ENCODE measurements at regions not wholly inside any gene's neighbourhood (a gene's known extent, or its start where the extent isn't known, plus 50 kb on each side); places are given as distances from the start of the nearest gene placed in this dataset.

GRCh38 chr6:81999826-82000225 is 247.3 kb upstream of the TENT5A start:
- no peak for TF ChIP-seq CTCF (IDR thresholded peaks at IDR 0.05; ENCODE audit: insufficient read depth, low read depth, low read length)
- DNase-seq (ENCODE audit: low read depth) = no peak
- H3K27me3 ChIP-seq (ENCODE audit: control insufficient read depth, insufficient read depth, low read length) = no peaks in the 10 kb centered on the region
- POLR2A ChIA-PET = no interaction called here
- CTCF ChIA-PET = interaction anchor here (1.3 to 1.4 kb wide), 2 partner anchors 178 to 246 kb away, joined by 3 to 5 read pairs; no protein-coding TSS in a partner anchor
- no peaks in the 10 kb centered on the region for H3K36me3 ChIP-seq (ENCODE audit: control insufficient read depth, insufficient read depth, low read length)
- no peak overlapping the region for H3K4me3 ChIP-seq (ENCODE audit: low read depth, low read length)

GRCh38 chr6:81999270-81999669 is 246.8 kb upstream of the TENT5A start:
- Histone ChIP-seq H3K36me3 (ENCODE audit: control insufficient read depth, insufficient read depth, low read length) (no peaks in the 10 kb centered on the region), H3K4me3 (ENCODE audit: low read depth, low read length) (no peak overlapping the region), H3K27me3 (ENCODE audit: control insufficient read depth, insufficient read depth, low read length) (no peaks in the 10 kb centered on the region)
- POLR2A ChIA-PET = no interaction called here
- CTCF ChIA-PET = interaction anchor here (1.3 to 1.4 kb wide), 2 partner anchors 178 to 246 kb away, joined by 3 to 5 read pairs; no protein-coding TSS in a partner anchor
- no peak for TF ChIP-seq CTCF (IDR thresholded peaks at IDR 0.05; ENCODE audit: insufficient read depth, low read depth, low read length)
- DNase-seq (ENCODE audit: low read depth) = no peak

- CTCF ChIA-PET = interaction anchor here (1.4 kb wide), 1 partner anchor 245 kb away, joined by 3 read pairs; no protein-coding TSS in a partner anchor
- Histone ChIP-seq H3K4me3 (ENCODE audit: low read depth, low read length) (no peak overlapping the region), H3K36me3 (ENCODE audit: control insufficient read depth, insufficient read depth, low read length) (no peaks in the 10 kb centered on the region), H3K27me3 (ENCODE audit: control insufficient read depth, insufficient read depth, low read length) (no peaks in the 10 kb centered on the region)
- no peak for TF ChIP-seq CTCF (IDR thresholded peaks at IDR 0.05; ENCODE audit: insufficient read depth, low read depth, low read length)
- POLR2A ChIA-PET = no interaction called here
- DNase-seq (ENCODE audit: low read depth) = no peak
These were observed 246.0 kb upstream of the TENT5A start for GRCh38 chr6:81998432-81998831.

GRCh38 chr6:81997090-81997926 is 244.8 kb upstream of the TENT5A start:
- Histone ChIP-seq H3K27me3 (ENCODE audit: control insufficient read depth, insufficient read depth, low read length) (no peaks in the 10 kb centered on the region), H3K36me3 (ENCODE audit: control insufficient read depth, insufficient read depth, low read length) (no peaks in the 10 kb centered on the region), H3K4me3 (ENCODE audit: low read depth, low read length) (no peak overlapping the region)
- ChIA-PET POLR2A (interaction anchor here (0.6 to 1.7 kb wide), 4 partner anchors 230 to 1453 kb away, joined by 3 to 7 read pairs (median 4); no protein-coding TSS in a partner anchor), CTCF (interaction anchor here (0.6 to 1.6 kb wide), 3 partner anchors 9 to 1550 kb away, joined by 3 to 9 read pairs (median 4); no protein-coding TSS in a partner anchor)
- TF ChIP-seq CTCF (IDR thresholded peaks at IDR 0.05; ENCODE audit: insufficient read depth, low read depth, low read length) = no peak
- no peak for DNase-seq (ENCODE audit: low read depth)

DNA sequence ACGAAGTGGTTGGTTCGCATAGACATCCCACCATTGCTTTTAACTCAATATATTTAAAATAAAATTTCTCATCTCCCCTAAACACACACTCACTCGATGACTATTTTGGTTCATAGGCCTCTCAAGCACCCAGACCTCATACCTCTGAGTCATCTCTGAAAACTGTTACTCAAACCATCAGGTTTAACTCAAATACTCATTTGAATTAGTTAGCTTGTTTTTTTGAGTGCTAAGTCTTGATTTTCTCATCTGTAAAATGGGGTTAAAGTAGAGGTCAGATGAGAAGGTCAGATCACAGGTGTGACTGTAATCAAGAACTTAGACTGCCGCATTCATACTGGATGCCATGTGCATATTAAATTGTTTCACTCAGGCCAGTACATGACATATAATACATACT is 243.9 kb upstream of the TENT5A start:
- Histone ChIP-seq H3K36me3 (ENCODE audit: control insufficient read depth, insufficient read depth, low read length) (no peaks in the 10 kb centered on the region), H3K4me3 (ENCODE audit: low read depth, low read length) (no peak overlapping the region), H3K27me3 (ENCODE audit: control insufficient read depth, insufficient read depth, low read length) (no peaks in the 10 kb centered on the region)
- TF ChIP-seq CTCF (IDR thresholded peaks at IDR 0.05; ENCODE audit: insufficient read depth, low read depth, low read length) = no peak
- DNase-seq (ENCODE audit: low read depth) = no peak
- ChIA-PET CTCF (interaction anchor here (0.8 to 1.6 kb wide), 3 partner anchors 10 to 243 kb away, joined by 3 to 9 read pairs (median 4); no protein-coding TSS in a partner anchor), POLR2A (interaction anchor here (1.7 kb wide), 1 partner anchor 229 kb away, joined by 7 read pairs; no protein-coding TSS in a partner anchor)
